HG03108 (cell line): ENCODE measurements at regions not wholly inside any gene's neighbourhood (a gene's known extent, or its start where the extent isn't known, plus 50 kb on each side); places are given as distances from the start of the nearest gene placed in this dataset.

Source experiments
- ATAC-seq: cut with Tn5 transposase; IDR thresholded peaks from one replicate; pipeline ENCODE4 v1.9.1; 2021; ENCODE audit warnings: moderate library complexity; ENCODE audit not compliant: unreplicated experiment

DNA sequence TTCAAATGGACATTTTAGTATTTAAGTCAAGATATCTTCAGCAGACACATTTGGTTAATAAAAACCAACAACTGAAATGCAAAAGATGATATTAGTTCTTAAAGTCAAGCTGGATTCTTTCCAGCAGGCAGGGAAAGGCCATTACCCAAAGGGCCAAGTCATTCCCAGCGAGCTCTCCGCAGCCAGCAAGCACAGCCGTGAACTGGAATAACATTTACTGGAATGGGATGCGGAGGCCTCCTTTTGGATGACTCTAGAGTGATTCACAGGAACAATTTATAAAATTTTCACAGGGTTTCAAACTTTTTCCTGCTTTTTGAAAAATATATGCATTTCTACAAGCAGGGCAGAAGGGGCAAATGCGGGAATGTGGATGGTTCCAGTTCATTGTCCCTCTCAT, 76.6 kb upstream of the DAB2 start:
- no peak for ATAC-seq

GRCh38 chr5:39500551-39501175, 75.9 kb upstream of the DAB2 start:
- no peak for ATAC-seq

- no peak for ATAC-seq
Measured at GRCh38 chr5:39498278-39498952, 73.6 kb upstream of the DAB2 start.

- no peak for ATAC-seq
Measured at GRCh38 chr5:39497322-39497721, 72.5 kb upstream of the DAB2 start.

- ATAC-seq, result no peak
Measured at GRCh38 chr5:39495227-39495626, 70.4 kb upstream of the DAB2 start.

DNA sequence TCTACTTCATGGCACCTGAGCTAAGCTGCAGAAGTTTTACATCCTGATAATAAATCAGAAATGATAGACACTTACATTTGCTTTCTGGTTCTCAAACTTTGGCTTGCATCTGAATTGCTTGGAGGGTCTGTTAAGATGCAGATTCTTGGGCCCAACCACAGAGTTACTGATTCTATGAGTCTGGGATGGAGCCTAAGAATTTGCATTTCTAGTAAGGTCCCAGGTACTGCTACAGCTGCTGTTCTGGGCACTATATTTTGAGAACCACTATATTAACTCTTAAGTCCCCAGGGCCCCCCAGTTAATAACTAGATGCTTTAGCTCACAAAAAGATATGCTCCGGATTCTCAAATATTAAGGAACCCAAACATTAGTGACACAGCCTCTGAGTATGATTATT, 69.8 kb upstream of the DAB2 start:
- no peak for ATAC-seq

GRCh38 chr5:39494107-39494510, 69.3 kb upstream of the DAB2 start:
- no peak for ATAC-seq

- no peak for ATAC-seq
Measured at GRCh38 chr5:39491210-39491609, 66.4 kb upstream of the DAB2 start.

GRCh38 chr5:39489263-39489662, 64.5 kb upstream of the DAB2 start:
- ATAC-seq, result no peak

DNA sequence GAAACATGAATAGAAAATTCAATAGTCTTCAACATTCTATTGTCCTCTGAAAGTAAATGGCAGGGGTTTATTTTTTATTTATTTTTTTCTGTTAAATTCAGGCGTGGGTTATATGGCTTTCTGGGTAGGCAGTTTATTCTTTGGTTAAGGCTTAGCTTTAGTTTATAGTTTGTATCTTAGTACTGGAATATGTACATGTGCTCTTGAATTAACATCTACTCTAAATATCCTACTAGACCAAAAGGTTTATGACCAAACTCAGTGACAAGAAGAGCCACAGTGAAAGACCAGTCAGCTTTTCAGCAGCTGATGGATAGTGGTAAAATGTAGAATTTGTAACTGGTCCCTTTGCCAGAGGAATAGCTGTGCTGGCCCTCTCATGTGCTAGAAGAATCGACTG, 62.0 kb upstream of the DAB2 start:
- no peak for ATAC-seq

DNA sequence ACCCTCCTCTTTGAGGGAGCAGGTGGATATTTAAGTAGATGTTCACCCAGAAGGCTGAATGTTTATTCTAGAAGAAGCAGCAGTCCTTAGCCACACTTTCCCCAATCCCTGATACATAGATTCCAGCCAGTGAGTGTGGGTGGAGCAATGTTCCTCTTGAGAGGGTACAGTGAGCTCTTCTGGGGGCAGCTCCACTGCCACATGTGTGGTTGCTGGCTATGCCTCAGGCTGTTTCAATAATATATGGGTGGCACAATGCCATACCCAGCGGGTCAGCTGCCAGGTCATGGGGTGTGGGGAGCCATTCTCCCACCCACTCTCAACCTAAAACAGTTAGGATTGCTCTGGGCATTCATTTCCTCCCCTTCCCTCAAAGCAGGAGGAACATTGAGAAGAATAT, 61.6 kb upstream of the DAB2 start:
- ATAC-seq, result no peak

GRCh38 chr5:39485079-39485478, 60.3 kb upstream of the DAB2 start:
- ATAC-seq, result no peak

GRCh38 chr5:39484673-39485072, 59.9 kb upstream of the DAB2 start:
- no peak for ATAC-seq

GRCh38 chr5:39482098-39482497, 57.3 kb upstream of the DAB2 start:
- ATAC-seq, result no peak

DNA sequence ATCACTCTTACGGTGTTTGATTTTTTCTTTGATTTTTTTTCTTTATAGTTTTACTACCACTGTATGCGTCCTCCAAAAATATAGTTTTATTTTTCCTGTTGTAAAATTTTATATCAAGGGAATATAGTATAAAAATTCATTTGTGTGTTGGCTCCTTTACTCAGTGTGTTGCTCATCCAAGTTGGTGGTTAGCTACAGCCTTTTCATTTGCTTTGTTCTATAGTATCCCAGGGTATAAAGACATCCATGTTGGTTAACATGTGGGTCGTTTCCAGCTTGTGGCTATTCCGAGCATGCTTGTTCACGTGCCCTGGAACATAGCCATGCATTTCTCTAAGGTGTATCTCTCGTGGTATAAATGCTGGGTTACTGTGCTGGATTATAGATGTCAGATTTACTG, 54.8 kb upstream of the DAB2 start:
- ATAC-seq, result no peak

DNA sequence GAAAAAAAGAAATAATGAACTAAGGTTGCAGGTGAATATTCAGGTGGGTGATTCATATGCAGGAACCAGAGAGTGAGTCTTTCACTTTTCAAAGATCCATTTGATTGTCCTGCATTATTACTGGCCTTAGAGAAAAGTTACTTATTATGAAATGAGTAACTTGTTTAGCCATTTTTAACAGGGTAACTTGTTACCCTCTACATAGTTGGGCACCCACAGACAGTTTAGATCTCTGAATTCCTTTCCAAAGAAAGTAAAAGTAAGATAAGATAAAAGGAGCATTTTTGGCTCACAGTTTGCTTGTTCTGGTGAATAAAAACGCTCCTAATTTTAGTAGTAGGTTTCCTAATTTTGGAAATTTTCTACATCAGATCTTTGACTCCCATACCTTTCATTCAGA, 54.1 kb upstream of the DAB2 start:
- no peak for ATAC-seq

DNA sequence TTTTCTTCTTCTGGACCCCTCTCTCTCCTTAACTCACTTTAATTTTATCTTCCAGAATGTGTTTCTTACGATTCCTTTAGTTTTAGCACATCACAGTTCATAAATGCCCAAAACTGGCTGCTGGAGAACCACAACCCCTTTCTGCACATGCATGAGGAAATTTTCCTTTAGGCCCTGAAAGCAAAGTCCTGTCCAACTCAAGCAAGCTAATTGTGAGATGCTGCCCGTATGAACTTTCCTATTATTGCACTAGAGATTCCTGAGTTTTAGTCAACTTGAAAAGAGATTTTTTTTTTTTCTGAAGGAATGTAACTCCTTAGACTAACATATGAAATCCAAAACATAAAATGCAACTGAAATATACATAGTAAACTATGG, 52.1 kb upstream of the DAB2 start:
- ATAC-seq, result no peak

DNA sequence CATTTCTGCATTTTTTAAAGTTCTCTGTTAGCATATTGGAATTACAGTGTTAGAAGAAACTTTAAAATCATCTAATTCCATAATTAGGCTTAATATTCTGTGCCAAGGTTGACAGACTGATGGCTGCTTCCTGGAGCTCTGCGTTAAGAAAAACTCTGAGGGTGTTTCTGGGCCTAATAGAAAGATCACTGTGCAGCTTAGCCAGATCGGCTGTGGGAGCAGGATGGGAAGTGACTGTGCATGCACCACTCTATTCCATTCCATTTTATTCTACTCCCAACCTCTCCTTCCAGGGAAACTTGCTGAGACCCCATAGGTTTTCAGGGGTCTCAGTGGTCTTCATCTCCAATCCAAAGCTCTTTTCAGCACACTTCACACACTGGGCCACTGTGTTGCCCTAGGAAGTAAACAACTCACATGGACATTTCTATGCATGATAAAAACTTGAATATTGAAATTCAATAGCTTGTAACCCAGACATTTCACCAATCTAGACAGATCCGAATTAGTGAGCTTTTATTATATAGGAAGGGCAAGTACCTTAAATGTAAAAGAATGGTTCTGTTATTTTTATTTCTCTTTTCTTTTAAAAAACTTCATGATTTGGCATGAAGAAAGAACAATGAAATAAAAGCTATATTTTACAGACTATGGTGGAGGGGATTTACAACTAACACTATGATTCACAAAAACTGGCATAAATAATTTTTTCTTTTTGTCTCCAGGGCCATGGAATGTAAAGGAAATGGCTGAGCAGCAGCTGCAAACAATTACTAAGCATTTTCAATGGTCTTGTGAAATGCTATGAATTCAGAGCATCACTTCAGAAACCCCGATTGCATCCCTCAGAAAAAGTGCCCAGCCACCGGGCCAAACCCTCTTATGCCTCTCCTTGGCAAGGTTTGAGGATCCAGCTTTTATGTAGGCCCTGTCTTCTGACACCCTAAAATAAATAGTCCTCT, 51.4 kb upstream of the DAB2 start:
- no peak for ATAC-seq

- ATAC-seq, result no peak
Measured at GRCh38 chr5:39475159-39475571, 50.4 kb upstream of the DAB2 start.
